Stimulated activated CD4-positive, alpha-beta T cell treated with anti-CD3 and anti-CD28 coated beads, Interleukin-4, amount 100 ng/mL, for 24 hours (primary cell): ENCODE measurements at regions not wholly inside any gene's neighbourhood (a gene's known extent, or its start where the extent isn't known, plus 50 kb on each side); places are given as distances from the start of the nearest gene placed in this dataset.
"Not testable (repeated sequence)": the region's sequence is repeated elsewhere in the genome, so short reads cannot be mapped to it uniquely, and the experiment has no call there.

ENCODE experiments used
- DNase-seq: peaks from one replicate; pipeline ENCODE4 v3.0.0-alpha.2; 2020

DNA sequence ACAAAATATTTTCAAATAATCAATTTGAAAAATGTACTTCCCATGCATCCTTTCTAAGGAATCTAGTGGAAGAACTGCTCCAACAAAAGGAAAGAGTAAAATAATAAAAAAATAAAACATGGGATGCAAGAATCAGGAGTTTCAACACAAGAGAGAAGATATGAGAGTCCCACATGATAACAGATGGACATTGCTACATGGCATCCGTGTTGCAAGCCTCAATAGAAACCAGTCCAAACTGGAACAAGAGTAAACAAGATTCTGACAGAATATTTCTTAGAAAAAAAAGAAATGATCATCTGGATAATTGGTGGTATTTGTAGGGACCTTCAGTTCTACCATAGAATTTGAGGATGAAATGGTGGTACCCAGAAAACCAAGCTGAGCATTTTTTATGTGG, 186.8 kb downstream of the FRK start:
- no peak for DNase-seq

DNA sequence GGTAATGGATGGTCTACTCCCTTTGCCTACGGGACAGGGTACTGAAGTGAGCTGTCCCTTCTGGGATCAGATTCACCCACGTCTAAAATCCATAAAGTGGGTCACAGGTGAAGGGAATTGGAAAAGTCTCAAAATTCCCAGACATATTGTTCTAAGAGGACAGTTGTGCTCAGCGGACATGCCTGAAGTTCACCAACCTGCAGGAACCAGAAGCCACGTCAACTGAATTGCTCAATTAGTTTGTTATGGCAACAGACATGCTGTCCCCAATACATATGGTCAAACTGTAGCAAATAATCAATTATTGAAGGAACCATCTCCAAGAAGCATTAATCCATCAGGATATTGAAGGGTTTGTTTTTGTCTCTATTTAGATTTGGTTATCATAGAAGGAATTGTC, 190.2 kb downstream of the FRK start:
- no peak for DNase-seq

DNA sequence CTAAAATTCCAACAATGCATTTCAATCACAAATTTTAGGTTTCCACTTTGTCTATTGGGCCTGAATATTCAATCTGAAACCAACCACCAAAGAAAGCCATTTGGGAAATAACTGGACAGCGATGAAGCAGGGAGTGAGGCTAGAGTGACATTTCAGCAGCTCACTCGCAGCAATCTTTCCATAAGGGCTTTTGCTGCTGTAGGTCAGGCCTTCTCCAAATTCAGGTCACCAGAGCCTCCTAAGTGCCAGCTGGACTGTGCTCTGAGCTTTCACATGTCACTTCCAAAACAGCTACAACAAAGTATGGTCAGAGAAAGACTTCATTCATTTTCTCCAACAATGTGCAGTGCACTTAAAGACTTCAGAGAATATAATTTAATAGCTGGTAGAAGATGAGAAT, 194.8 kb downstream of the FRK start:
- no peak for DNase-seq

DNA sequence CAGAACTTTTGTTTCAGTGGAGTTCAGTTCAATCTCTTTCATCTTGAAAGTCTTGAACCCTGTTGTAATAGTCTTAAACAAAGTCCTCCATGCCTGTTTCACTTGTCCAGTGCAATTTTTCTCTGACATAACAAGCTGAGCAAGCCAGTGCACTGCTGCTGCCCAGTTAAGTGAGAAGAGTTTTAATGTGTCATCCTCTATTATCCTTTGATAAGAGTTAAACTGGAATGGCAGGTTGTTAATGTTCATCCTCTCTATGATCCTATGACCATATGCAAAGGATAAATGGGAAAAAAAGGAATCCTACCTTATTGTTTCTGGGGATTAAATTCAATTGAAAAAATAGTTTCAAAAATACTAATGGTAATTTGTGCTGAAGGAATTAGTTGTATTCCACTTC, 197.5 kb downstream of the FRK start:
- DNase-seq, result no peak

DNA sequence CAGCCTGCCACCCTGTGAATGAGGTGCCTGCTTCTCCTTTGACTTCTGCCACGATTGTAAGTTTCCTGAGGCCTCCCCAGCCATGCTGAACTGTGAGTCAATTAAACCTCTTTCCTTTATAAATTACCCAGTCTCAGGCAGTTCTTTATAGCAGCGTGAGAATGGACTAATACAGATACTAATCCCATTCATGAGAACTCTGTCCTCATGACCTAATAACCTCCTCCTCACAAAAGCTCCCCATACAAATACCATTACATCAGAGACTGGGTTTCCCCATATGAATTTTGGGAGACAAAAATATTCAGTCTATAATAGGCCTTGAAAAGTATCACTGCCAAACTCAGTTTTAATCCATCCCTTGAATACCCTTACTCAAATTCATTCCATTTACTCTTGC, 199.0 kb downstream of the FRK start:
- not testable (repeated sequence) for DNase-seq

DNA sequence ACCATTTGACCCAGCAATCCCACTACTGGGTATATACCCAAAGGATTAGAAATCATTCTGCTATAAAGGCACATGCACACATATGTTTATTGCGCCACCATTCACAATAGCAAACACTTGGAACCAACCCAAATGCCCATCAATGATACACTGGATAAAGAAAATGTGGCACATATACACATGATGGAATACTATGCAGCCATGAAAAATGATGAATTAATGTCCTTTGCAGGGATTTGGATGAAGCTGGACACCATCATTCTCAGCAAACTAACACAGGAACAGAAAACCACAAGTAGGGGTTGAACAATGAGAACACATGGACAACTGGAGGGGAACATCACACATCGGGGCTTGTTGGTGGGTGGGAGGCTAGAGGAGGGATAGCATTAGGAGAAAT, 201.1 kb downstream of the FRK start:
- DNase-seq, result not testable (repeated sequence)

DNA sequence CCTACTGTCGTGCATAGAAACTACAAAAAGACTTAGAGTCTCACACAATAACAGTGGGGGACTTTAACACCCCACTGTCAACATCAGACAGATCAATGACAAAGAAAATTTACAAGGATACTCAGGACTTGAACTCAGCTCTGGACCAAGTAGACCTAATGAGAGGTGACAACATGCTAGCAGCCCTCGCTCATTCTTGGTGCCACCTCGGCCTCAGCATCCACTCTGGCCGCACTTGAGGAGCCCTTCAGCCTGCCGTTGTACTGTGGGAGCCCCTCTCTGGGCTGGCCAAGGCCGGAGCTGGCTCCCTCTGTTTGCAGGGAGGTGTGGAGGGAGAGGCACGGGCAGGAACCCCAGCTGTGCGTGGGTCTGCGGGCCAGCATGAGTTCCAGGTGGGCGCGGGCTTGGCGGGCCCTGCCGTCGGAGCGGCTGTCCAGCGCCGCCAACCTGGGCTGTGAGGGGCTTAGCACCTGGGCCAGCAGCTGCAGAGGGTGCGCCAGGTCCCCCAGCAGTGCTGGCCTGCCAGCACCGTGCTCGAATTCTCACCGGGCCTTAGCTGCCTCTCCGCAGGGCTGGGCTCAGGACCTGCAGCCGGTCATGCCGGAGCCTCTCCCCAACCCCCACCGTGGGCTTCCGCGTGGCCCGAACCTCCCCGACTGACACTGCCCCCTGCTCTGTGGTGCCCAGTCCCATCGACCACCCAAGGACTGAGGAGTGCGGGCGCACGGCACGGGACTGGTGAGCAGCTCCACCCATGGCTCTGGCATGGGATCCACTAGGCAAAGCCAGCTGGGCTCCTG, 205.6 kb downstream of the FRK start:
- no peak for DNase-seq

DNA sequence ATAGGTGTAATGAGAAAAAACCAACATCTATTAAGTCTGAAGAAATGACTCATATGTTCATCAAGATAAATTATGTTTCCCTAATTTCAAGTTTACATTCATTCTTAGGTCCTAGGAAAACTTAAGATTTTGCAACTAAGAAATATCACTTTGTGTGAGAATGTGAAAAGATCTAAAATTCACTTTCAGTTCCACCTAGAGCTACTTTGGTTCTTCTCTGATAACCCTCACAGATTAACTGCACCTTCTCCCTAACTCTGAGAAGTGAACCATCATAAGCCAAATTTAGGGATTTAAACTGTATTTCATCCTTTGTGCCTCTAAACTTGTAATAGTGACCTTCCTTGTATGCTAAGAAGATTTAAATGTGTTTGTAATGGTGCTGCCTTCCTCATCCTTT, 213.0 kb downstream of the FRK start:
- no peak for DNase-seq

DNA sequence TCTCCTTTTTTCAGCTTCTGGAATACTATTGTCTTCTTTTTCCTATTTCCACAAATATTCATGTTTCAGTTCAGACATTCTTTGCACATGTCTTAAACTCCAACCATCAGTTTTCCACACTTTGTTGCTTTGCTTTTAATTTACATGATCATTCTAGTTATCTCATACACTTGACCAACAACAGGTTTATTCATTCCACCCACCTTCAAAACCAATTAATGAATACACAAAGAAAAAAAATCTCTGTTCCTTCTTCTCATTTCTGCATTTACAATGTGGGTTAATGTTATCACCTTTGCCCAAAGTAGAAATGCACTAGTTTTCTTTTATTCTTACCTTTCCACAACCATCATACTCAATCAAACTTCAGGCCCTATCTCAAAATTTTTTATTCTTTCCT, 216.7 kb downstream of the FRK start:
- DNase-seq, result no peak

DNA sequence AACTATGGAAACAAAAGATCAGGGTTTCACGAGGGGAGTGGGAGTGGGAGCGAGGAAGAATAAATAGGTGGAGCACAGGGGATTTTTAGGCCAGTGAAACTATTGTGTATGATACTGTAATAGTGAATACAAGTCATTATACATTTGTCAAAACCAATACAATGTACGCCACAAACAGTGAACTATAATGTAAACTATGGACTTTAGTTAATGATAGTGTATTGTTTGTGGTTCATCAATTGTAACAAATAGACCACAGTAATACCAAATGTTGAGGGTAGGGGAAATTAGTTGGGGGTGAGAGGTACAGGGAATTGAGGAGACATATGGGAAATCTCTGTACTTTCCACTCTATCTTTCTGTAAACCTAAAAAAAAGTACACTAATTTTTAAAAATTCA, 218.4 kb downstream of the FRK start:
- DNase-seq, result no peak

DNA sequence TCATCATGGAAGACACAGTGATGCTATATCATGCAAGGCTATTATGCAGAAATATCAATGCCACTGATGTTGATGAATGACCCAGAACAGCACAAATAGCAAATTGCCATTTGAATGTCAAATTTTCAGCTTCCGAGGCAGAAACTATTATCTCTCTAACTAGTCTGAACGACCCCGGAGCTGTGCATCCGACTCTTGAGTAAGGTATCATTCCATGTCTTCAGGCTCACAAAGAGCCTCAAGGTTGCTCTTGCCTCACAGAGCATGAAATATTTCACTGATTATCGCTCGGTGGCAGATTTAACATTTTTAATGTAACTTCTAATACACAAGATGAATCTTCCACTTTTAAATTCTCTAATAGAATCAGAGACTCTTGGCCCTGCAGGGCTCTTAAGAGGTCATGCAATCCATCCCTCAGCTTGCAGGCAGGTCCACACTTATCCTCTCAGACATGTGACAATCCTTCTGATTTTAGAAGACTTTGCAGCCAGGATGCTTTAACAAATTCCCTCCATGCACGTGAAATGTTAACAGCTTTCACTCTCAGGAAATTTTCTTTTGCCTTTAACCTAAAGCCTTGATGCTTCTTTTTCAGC, 221.0 kb downstream of the FRK start:
- no peak for DNase-seq

DNA sequence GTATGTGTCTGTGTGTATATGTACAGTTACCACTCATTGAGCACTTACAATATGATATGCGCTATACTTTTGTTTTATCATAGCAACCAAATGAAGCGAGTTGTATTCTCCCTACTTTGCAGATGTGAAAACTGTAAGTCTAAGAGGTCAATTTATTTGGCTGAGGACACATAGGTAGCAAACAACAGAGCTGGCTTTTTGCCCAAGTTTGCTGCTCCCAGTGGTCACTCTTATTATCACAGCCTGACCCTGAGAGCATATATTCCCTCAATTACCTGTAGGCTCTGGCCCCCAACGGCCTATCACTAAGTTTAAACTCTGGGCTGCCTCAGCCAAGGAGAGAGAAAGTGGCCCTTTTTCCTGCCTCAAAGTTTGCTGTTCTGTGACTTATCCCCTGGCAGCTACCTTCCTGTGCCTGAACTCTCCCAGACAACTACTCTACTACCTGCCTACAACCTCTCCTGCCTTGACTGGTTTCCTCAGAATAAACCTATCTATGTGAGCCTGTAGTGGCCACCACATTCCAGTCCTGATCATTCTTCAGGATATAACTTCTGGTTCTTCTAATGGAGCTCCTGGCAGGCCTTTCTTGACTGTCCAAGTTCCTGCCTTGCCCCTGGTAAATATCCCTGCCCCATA, 221.8 kb downstream of the FRK start:
- DNase-seq, result no peak

DNA sequence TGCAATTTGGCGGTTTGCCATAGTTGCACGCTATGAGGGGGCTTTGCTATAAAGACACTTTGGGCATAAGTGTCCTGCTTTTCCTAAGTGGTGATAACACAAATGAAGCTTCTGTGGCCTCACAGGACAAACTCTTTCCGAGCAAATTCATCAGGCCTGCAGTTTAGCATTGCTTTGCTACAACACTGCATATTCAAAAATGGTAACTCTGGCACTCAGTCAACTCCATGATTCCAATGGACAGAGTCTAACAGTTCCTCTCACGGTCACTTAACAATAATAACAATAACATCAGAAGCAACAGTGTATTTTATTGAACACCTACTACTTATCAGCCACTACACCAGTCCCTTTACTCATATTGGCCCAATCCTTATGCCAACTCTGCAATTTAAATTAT, 222.5 kb downstream of the FRK start:
- DNase-seq, result no peak

DNA sequence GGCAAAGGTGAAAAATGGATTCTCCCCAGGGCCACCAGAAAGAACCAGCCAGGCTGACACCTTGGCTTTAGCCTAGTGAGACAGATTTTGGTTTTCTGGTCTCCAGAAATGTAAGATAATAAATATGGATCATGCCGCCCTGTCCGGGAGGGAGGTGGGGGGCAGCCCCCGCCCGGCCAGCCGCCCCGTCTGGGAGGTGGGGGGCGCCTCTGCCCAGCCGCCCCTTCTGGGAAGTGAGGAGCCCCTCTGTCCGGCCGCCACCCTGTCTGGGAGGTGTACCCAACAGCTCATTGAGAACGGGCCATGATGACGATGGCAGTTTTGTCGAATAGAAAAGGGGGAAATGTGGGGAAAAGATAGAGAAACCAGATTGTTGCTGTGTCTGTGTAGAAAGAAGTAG, 224.3 kb downstream of the FRK start:
- not testable (repeated sequence) for DNase-seq

DNA sequence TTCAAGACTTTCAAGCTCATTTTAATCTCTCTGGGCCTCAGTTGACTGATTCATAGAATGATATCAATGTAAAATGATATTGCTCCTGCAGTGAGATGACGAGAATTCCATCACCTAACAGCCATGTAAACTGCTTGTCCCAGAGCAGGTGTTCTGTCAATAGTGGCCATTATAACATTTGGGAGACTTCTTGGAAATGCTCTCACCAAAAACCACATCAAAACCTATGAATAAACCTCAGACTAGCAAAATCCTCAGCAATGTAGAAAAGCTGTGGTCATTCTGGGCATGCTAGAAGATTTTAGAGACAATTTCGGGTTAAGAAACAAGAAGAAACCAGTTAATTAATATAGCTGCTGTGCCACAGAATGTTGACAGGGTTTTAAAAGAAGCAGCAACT, 225.4 kb downstream of the FRK start:
- no peak for DNase-seq

DNA sequence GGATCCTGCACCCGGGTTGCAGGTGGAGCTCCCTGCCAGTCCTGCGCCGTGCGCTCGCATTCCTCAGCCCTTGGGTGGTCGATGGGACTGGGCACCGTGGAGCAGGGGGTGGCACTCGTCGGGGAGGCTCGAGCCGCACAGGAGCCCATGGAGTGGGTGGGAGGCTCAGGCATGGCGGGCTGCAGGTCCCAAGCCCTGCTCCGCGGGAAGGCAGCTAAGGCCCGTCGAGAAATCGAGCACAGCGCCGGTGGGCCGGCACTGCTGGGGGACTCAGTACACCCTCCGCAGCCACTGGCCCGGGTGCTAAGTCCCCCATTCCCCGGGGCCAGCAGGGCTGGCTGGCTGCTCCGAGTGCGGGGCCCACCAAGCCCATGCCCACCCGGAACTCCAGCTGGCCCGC, 226.1 kb downstream of the FRK start:
- DNase-seq, result not testable (repeated sequence)

DNA sequence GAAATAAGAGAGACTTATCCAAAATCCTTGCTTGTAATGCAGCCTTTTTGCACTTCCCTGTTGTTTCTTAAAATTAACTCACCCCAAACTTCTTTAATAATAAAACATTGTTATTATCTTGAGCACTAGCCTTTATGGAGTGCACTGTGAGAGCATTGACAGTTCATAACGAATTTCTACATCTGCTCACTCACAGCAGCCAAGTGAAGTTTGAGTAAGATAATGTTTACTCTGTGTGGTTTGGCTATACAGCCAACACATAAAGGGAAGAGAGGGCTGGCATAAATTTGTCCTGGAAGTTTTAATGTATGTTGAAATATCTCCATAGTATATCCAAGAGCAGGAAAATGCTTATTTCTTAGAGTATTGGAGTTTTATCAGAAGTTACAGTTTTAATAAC, 227.9 kb downstream of the FRK start:
- no peak for DNase-seq

DNA sequence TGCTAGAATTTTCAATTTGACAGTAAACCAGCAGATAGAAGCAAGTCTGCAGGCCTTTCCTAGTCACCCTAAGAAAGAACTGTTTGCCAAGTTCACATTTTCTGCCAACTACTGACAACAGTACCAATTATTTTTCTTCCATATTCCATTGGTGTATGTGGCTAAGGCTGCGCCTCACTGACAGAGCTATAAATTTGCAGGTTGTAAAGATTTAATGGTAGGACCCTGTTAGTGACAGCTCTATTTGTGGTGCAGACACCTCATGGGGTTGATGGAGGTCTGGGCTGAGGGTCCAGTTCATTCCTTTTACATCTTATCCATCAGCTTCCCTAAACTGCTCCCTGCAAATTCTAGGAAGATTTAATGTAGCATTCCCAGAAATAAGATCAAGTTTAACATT, 228.5 kb downstream of the FRK start:
- DNase-seq, result no peak

DNA sequence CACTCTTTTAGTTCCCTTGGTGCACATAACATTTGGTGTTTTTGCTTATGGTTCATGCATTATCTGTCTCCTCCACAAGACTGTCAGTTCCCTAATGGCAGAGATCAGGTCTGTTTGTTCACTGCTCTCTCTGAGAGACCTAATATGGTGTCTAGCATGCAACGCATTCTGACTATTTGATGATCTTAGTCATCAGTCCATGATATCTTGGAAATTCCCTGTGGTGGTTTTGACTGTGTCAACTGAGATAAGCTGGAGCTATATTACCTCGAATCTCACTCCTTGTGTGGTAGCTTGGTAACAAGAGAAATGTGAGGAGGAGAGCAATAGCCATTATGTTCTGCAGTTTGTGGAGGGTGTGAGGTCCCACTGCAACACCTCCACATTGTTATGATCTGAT, 229.8 kb downstream of the FRK start:
- DNase-seq, result no peak

DNA sequence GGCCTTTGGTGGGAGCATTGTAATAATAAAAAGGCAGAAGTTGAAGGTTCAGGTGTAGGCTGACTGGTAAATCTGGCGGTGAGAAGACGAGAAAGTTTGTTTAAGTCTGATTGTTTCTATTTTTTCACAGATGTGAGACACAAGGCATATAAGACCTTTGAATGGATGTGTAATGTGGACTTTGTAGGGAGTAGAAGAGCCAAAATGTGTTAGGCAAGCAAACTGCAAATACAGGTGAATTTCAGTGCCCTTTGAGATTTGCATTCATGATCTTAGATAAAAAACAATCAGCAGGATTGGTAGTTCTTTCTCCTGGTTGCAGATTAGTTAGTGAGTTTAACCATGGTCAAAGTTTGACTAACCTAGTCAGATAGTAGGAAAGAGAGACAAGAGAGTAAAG, 238.9 kb downstream of the FRK start:
- no peak for DNase-seq

DNA sequence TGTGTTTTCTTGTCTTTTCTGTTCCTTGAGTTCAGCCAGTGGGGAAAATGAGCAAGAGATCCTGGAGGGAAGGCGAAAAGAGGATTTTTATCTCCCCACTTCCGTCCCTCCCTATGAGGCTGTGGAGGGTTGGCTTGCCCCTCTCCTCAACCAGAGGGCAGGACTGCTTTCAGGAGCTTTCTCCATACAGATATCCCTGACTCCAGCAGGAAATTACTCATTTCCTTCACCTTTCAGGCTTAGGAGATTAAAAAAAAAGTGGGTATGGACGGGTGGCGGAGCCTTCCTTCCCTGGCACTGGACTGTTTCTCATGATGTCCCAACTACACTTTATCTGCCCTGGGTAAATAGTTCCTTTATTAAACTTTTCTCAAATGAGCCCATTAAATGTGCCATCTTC, 241.2 kb downstream of the FRK start:
- DNase-seq, result no peak

DNA sequence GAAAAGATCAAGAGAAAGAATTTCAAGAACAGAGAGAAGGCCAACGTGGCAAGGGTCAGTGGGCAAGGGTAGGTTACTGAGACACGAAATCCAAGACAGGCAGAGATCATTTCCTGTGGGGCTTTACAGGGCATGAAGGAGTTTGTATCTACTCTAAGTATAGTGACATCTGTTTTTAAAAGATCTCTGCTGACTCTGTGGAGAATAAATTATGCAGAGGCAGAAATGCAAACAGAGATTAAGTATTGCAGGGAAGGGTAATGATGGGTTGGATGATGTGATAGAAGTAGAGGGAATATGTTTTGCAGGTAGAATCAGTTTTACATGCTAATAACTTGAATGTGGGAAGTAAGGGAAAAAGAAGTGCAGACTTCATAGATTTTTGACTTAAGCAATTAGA, 243.5 kb downstream of the FRK start:
- DNase-seq, result no peak

DNA sequence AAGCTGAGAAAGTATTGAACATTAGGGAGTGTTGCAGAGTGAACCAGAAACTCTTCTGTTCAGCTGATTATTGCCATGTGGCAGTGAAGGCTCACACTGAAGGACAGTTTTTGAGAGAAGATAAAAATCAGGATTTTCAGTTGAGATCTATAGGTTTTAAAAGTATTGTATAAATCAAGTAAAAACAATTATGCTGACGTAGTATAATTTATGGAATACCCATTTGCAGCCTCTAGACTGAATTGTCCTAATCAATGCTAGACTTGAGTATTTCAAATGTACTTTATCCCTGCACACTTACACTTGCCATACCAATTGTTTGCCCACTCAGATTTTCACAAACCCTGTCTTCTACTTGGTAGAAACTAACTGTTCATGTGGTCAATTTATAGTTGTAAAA, 245.8 kb downstream of the FRK start:
- no peak for DNase-seq

DNA sequence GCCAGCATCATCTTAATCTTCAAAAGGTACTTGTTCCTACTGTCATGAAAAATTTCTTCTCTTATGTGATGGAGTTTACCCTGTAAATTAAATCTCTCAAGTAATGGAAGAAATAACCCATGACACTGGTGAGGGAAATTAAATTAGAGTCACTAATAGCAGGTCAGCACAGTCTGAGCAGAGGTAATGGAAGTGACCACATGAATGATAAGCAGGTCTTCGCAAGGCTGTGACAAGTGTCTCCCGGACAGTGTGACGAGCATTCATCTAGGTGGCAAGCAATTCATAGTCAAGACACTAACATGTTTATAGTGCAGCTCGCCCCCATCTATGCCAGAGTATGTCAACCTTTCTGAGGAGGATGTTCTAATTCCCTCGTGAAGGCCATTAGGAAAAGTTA, 249.2 kb downstream of the FRK start:
- no peak for DNase-seq

DNA sequence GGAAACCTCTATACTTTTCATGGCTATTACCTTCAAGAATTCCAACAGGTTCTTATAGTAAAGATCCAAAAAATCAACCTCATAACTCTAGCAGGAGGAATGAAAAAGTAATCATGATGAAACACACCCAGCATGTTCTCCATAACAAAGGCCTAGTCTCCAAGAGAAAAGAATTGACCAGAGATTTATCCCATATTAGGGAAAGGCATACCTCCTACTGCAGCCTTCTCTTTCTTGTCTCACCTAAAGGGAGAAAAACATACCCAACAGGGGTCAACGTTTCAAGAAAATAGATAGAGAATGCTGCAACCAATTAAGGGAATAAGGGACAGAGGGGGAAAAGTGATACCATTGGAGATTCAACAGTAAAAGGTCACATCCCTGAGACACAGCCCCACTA, 262.5 kb downstream of the FRK start:
- DNase-seq, result no peak
